HCT116 (cell line): ENCODE measurements at regions not wholly inside any gene's neighbourhood (a gene's known extent, or its start where the extent isn't known, plus 50 kb on each side); places are given as distances from the start of the nearest gene placed in this dataset.

Source experiments
- EZH2 ChIP-seq: fragments of 200-600 bp; sonication (generic); IDR thresholded peaks from 2 replicates; pipeline ENCODE4 v1.6.1; 2017; ENCODE audit warnings: antibody characterized with exemption, mixed run types
- TF ChIP-seq, protein P1 (sequence below), 3 experiments: fragments of 200-600 bp in 1 of 3; sonication (generic) in 1 of 3; IDR thresholded peaks in 2 of 3; conservative IDR thresholded peaks in 1 of 3; 2 replicates each; pipeline ENCODE4 v1.5.1; 2012 to 2017; ENCODE audit warnings: low read depth in 2 of 3, low read length in 2 of 3, antibody characterized with exemption in 1 of 3, borderline replicate concordance in 1 of 3, control low read depth in 1 of 3, mild to moderate bottlenecking in 1 of 3, mixed read lengths in 1 of 3, mixed run types in 1 of 3, moderate library complexity in 1 of 3; ENCODE audit not compliant: insufficient read depth in 1 of 3
- TF ChIP-seq, protein P2 (sequence below): IDR thresholded peaks from 2 replicates; pipeline ENCODE4 v1.6.1; 2012

DNA sequence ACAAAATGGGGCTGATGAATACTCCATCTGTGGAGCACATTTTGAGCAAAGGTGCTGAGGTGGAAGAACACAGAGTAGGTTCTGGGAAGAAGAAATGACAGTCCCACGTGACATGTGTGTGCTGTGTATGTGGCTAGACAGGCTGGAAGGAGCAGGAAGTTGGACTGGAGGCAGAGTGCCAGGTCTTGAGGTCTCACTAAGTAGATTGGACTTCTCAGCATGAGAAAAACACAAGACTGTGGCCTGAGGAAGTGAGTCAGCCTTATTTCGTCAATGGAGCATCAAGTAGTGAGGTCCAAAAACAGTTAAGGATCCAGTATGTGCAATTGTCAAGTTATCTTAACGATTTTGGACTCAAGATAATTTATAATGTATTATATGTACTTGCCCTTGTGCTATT lies 736.5 kb downstream of the KCNJ2 start:
- no peak for TF ChIP-seq EZH2
- TF ChIP-seq, protein P1, sequence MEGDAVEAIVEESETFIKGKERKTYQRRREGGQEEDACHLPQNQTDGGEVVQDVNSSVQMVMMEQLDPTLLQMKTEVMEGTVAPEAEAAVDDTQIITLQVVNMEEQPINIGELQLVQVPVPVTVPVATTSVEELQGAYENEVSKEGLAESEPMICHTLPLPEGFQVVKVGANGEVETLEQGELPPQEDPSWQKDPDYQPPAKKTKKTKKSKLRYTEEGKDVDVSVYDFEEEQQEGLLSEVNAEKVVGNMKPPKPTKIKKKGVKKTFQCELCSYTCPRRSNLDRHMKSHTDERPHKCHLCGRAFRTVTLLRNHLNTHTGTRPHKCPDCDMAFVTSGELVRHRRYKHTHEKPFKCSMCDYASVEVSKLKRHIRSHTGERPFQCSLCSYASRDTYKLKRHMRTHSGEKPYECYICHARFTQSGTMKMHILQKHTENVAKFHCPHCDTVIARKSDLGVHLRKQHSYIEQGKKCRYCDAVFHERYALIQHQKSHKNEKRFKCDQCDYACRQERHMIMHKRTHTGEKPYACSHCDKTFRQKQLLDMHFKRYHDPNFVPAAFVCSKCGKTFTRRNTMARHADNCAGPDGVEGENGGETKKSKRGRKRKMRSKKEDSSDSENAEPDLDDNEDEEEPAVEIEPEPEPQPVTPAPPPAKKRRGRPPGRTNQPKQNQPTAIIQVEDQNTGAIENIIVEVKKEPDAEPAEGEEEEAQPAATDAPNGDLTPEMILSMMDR (IDR thresholded peaks at IDR 0.05 in 2 of 3, conservative IDR thresholded peaks at IDR 0.05 in 1 of 3; ENCODE audit: borderline replicate concordance in 1 of 3, insufficient read depth in 1 of 3, low read depth in 2 of 3, low read length in 2 of 3) = no peak
- TF ChIP-seq, protein P2, sequence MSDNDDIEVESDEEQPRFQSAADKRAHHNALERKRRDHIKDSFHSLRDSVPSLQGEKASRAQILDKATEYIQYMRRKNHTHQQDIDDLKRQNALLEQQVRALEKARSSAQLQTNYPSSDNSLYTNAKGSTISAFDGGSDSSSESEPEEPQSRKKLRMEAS = no peak
